NT2/D1 (cell line): ENCODE measurements at regions not wholly inside any gene's neighbourhood (a gene's known extent, or its start where the extent isn't known, plus 50 kb on each side); places are given as distances from the start of the nearest gene placed in this dataset.

Experiments used
- SUZ12 ChIP-seq: IDR thresholded peaks from 2 replicates; pipeline ENCODE4 v1.6.1; 2011; ENCODE audit not compliant: insufficient read length, insufficient read depth; ENCODE audit errors: extremely low read depth
- ZNF274 ChIP-seq: IDR thresholded peaks from 2 replicates; pipeline ENCODE4 v1.6.1; 2011; ENCODE audit warnings: mild to moderate bottlenecking, low read depth, low read length

GRCh38 chr6:50135968-50136367 is 86.2 kb upstream of the DEFB112 start:
- no peak for TF ChIP-seq ZNF274
- TF ChIP-seq SUZ12: no peak
